Uterus (tissue), 3 donors: ENCODE measurements at regions not wholly inside any gene's neighbourhood (a gene's known extent, or its start where the extent isn't known, plus 50 kb on each side); places are given as distances from the start of the nearest gene placed in this dataset.

Experiments used
- DNase-seq, 2 donors: peaks; one replicate each; pipeline ENCODE4 v3.0.0-alpha.2; 2019 to 2020
- H3K27ac ChIP-seq, 2 donors: fragments of 200-600 bp; sonication (generic); 1 replicate in 1 of 2; 2 replicates in 1 of 2; pipeline ENCODE4 v1.5.1; 2016 to 2018
- H3K27me3 ChIP-seq, 2 donors: fragments of 200-600 bp; sonication (generic); one replicate each; pipeline ENCODE4 v1.5.1; 2018 to 2019; ENCODE audit warnings: control low read depth in 1 of 2
- H3K36me3 ChIP-seq, 2 donors: fragments of 200-600 bp; sonication (generic); one replicate each; pipeline ENCODE4 v1.5.1; 2019; ENCODE audit warnings: control low read depth in 1 of 2
- H3K4me1 ChIP-seq, 2 donors: fragments of 200-600 bp; sonication (generic); one replicate each; pipeline ENCODE4 v1.5.1; 2018 to 2019; ENCODE audit warnings: control low read depth in 1 of 2
- H3K4me3 ChIP-seq, 2 donors: fragments of 200-600 bp; sonication (generic); 1 replicate in 1 of 2; 2 replicates in 1 of 2; pipeline ENCODE4 v1.5.1; 2018 to 2019; ENCODE audit warnings: mild to moderate bottlenecking in 1 of 2
- H3K9me3 ChIP-seq, 2 donors: fragments of 200-600 bp; sonication (generic); one replicate each; pipeline ENCODE4 v1.5.1; 2019; ENCODE audit warnings: control low read depth in 1 of 2
- POLR2A ChIP-seq, 2 donors: fragments of 450-650 bp; IDR thresholded peaks; one replicate each; pipeline ENCODE4 v1.6.1; 2016; ENCODE audit warnings: antibody characterized with exemption in 2 of 2, mild to moderate bottlenecking in 1 of 2, moderate library complexity in 1 of 2
- intact Hi-C: fragments of 100-400 bp; cut with DNase I; formaldehyde crosslinking; loops from one replicate; pipeline ENCODE4 v1.15.1; 2023; ENCODE audit warnings: low total_unique reads
- TF ChIP-seq, protein P1 (sequence below), 4 experiments: fragments of 200-600 bp in 2 of 4; fragments of 450-650 bp in 2 of 4; sonication (generic) in 2 of 4; IDR thresholded peaks; one replicate each; pipeline ENCODE4 v1.5.1; 2016 to 2019; ENCODE audit warnings: antibody characterized with exemption in 4 of 4, mild to moderate bottlenecking in 2 of 4, moderate library complexity in 1 of 4
- donor health status: DM: yes; HTN: yes; CAD: no.

DNA sequence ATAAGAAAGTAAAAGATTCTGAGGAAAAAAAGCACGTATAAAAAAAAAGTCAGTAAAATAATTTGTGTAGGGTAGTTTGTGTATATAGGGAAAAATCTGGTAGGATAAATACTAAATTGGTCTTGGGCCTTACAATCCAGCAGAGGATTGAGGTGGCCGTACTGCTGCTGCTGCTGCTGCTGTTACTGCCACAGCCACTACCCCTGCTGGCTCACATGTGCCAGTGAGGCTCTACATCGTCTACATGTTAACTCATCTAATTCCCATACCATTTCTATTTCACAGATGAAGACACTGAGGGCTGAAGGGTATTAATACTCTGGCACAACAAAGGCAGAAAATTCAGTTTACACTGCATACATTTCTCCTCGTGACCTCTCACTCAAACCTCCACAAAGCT is 928.5 kb downstream of the TLE4 start:
- no peak for DNase-seq
- H3K27ac ChIP-seq, result no peak overlapping the region
- no peaks in the 10 kb centered on the region for H3K9me3 ChIP-seq
- no peaks in the 10 kb centered on the region for H3K27me3 ChIP-seq
- no peak overlapping the region for H3K4me3 ChIP-seq
- intact Hi-C loops, result no loop called here
- no peaks in the 10 kb centered on the region for H3K4me1 ChIP-seq
- no peak for TF ChIP-seq POLR2A (IDR thresholded peaks at IDR 0.05)
- TF ChIP-seq, protein P1, sequence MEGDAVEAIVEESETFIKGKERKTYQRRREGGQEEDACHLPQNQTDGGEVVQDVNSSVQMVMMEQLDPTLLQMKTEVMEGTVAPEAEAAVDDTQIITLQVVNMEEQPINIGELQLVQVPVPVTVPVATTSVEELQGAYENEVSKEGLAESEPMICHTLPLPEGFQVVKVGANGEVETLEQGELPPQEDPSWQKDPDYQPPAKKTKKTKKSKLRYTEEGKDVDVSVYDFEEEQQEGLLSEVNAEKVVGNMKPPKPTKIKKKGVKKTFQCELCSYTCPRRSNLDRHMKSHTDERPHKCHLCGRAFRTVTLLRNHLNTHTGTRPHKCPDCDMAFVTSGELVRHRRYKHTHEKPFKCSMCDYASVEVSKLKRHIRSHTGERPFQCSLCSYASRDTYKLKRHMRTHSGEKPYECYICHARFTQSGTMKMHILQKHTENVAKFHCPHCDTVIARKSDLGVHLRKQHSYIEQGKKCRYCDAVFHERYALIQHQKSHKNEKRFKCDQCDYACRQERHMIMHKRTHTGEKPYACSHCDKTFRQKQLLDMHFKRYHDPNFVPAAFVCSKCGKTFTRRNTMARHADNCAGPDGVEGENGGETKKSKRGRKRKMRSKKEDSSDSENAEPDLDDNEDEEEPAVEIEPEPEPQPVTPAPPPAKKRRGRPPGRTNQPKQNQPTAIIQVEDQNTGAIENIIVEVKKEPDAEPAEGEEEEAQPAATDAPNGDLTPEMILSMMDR (IDR thresholded peaks at IDR 0.05), result no peak
- no peaks in the 10 kb centered on the region for H3K36me3 ChIP-seq

DNA sequence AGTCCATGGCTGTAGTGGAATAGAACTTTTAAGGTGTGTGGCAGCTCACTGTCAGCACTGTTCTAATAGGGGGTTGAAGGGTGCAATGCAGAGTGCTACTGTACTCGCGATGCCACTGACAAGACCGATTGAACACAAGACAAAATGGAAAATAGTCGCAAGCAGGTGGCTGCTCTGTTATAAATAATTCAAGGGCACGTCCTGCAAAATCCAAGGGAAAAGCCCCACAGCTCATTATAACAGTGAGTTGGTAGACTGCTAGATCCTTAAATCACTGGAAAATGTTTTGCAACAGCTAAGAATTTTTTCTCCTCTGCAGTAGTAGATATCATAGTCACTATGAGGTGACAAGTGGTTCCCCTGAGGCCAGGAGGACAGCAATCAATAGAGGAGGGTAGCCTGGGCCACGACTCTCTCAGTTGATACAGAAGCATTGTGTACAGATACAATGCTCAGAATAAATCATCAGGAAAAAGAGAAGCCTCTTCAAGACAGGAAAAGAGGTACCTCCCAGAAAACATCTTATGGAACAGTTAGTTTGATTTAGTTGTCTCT is 926.3 kb downstream of the TLE4 start:
- H3K4me3 ChIP-seq, result no peak overlapping the region
- H3K27me3 ChIP-seq, result no peaks in the 10 kb centered on the region
- intact Hi-C loops, result no loop called here
- H3K36me3 ChIP-seq, result no peaks in the 10 kb centered on the region
- no peaks in the 10 kb centered on the region for H3K4me1 ChIP-seq
- H3K9me3 ChIP-seq, result no peaks in the 10 kb centered on the region
- TF ChIP-seq, protein P1 (IDR thresholded peaks at IDR 0.05), result no peak
- TF ChIP-seq POLR2A (IDR thresholded peaks at IDR 0.05), result no peak
- no peak for DNase-seq
- no peak overlapping the region for H3K27ac ChIP-seq

DNA sequence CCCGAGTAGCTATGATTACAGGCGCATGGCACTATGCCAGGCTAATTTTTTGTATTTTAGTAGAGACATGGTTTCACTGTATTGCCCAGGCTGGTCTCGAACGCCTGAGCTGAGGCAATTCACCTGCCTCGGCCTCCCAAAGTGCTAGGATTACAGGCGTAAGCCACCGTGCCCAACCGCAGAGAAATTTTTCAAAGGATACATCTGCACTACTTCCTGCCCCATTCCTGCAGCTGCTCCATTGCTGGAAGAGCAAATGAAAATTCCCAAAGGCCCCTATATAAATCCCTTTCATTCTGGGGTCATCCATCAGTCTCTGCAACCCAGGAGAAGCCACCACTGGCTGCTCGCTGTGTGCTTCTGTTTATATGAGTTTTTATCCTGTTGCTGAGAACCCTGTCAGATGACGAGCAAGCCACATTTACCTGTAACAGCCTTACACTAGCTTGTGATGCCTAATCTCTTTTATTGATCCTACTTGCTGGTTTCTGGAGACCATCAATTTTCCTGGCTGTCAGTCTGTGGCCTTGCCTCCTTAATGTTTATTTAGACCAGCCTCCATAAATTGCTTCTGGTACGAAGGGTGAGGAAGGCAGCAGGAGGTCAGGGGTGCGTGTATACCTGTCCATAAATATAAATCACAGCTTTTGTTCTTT is 925.3 kb downstream of the TLE4 start:
- TF ChIP-seq POLR2A (IDR thresholded peaks at IDR 0.05), result no peak
- TF ChIP-seq, protein P1 (IDR thresholded peaks at IDR 0.05), result no peak
- H3K36me3 ChIP-seq, result no peaks in the 10 kb centered on the region
- no peaks in the 10 kb centered on the region for H3K4me1 ChIP-seq
- no peak overlapping the region for H3K27ac ChIP-seq
- H3K4me3 ChIP-seq, result no peak overlapping the region
- no peak for DNase-seq
- H3K27me3 ChIP-seq, result no peaks in the 10 kb centered on the region
- intact Hi-C loops, result no loop called here
- no peaks in the 10 kb centered on the region for H3K9me3 ChIP-seq

DNA sequence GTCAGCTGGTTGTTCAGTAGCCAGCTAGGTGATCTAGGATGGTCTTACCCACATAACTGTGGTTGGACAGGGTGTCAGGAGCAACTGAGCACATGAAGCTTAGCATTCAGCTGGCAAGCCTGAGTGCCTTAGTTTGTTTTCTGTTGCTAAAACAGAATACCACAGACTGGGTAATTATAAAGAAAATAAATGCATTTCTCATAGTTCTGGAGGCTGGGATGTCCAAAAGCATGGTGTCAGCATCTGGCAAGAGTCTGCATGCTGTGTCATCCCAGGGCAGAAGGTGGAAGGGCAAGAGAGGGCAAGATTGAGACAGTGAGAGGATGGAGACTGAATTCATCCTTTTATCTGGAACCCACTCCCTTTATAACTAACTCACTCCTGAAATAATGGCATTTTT is 921.5 kb downstream of the TLE4 start:
- Histone ChIP-seq H3K4me1 (no peaks in the 10 kb centered on the region), H3K36me3 (no peaks in the 10 kb centered on the region), H3K27me3 (no peaks in the 10 kb centered on the region), H3K4me3 (no peak overlapping the region), H3K9me3 (no peaks in the 10 kb centered on the region), H3K27ac (no peak overlapping the region)
- intact Hi-C loops, result no loop called here
- no peak for DNase-seq
- TF ChIP-seq, protein P1 (IDR thresholded peaks at IDR 0.05), result no peak
- TF ChIP-seq POLR2A (IDR thresholded peaks at IDR 0.05), result no peak

DNA sequence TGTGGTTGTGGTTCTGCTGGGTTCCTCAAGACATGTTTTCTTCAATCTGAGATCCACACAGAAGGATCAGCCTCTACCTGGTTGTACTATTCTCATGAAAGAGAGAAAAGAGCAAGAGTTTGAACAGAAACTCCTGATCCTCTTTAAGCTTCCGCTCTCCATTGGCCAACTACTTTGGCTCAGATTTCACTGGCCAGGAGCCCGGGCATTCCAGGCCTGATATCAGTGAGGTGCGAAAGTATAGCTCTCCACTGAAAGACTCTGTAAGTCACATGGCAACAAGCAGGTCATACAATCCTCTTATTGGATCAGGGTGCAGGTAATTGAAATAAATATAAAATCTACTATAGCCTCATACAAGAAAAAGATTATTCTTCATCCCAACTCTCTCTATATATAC is 920.5 kb downstream of the TLE4 start:
- DNase-seq, result no peak
- TF ChIP-seq POLR2A (IDR thresholded peaks at IDR 0.05), result no peak
- TF ChIP-seq, protein P1 (IDR thresholded peaks at IDR 0.05), result no peak
- no peaks in the 10 kb centered on the region for H3K27me3 ChIP-seq
- H3K36me3 ChIP-seq, result no peaks in the 10 kb centered on the region
- no peak overlapping the region for H3K4me3 ChIP-seq
- H3K27ac ChIP-seq, result no peak overlapping the region
- intact Hi-C loops, result no loop called here
- H3K4me1 ChIP-seq, result no peaks in the 10 kb centered on the region
- H3K9me3 ChIP-seq, result no peaks in the 10 kb centered on the region
